22Rv1 (cell line): ENCODE measurements at regions not wholly inside any gene's neighbourhood (a gene's known extent, or its start where the extent isn't known, plus 50 kb on each side); places are given as distances from the start of the nearest gene placed in this dataset.

Experiments used
- H3K27ac ChIP-seq: fragments of 450-650 bp; 2 replicates; pipeline ENCODE4 v1.5.1; 2017
- ZFX ChIP-seq: fragments of 450-650 bp; IDR thresholded peaks from 2 replicates; pipeline ENCODE4 v1.6.1; 2017; ENCODE audit warnings: antibody characterized with exemption, borderline replicate concordance
- TF ChIP-seq, protein P1 (sequence below): fragments of 450-650 bp; IDR thresholded peaks from 2 replicates; pipeline ENCODE4 v1.5.1; 2017; ENCODE audit warnings: mild to moderate bottlenecking

GRCh38 chr11:104306862-104307474 lies 143.0 kb upstream of the PDGFD start:
- H3K27ac ChIP-seq: no peak overlapping the region
- no peak for TF ChIP-seq ZFX
- TF ChIP-seq, protein P1, sequence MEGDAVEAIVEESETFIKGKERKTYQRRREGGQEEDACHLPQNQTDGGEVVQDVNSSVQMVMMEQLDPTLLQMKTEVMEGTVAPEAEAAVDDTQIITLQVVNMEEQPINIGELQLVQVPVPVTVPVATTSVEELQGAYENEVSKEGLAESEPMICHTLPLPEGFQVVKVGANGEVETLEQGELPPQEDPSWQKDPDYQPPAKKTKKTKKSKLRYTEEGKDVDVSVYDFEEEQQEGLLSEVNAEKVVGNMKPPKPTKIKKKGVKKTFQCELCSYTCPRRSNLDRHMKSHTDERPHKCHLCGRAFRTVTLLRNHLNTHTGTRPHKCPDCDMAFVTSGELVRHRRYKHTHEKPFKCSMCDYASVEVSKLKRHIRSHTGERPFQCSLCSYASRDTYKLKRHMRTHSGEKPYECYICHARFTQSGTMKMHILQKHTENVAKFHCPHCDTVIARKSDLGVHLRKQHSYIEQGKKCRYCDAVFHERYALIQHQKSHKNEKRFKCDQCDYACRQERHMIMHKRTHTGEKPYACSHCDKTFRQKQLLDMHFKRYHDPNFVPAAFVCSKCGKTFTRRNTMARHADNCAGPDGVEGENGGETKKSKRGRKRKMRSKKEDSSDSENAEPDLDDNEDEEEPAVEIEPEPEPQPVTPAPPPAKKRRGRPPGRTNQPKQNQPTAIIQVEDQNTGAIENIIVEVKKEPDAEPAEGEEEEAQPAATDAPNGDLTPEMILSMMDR: no peak

DNA sequence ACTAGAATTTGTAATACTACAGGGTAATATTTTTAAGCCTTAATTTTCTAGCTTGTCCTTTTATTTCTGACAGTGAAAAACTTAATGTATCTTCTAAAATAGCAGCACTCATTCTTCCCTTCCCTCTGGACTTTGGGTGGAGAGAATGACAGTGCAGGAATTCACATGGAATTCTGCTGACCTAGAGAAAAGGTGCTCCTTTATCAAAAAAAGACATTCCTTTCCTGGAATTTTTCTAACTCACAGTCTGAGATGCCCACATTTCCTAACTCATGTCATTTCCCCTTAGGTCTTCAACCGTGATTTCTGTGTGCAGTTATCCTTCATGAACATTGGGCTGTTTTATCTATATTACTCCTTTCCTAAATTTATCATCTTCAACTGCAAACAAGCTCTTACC lies 137.8 kb upstream of the PDGFD start:
- H3K27ac ChIP-seq: no peak overlapping the region
- no peak for TF ChIP-seq ZFX
- TF ChIP-seq, protein P1: no peak

DNA sequence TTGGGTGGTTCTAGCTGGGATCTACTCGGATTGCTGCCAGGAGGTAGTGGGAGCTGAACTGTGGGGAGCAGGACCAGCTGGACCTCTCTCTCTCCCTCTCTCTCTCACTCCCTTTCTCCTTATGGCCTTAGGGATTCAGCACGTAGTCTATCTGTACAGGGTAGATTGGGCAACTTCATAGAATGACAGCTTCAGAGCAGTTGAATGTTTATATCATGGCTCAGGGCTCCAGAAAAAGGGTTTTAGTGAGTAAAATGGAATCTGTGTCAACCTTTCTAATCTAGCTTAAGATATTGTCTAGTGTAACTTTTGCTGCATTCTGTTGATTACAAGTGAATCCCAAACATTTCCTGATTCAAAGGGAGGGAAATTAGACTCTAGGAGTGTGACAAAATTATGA lies 127.7 kb upstream of the PDGFD start:
- no peak overlapping the region for H3K27ac ChIP-seq
- TF ChIP-seq ZFX: no peak
- TF ChIP-seq, protein P1: no peak

DNA sequence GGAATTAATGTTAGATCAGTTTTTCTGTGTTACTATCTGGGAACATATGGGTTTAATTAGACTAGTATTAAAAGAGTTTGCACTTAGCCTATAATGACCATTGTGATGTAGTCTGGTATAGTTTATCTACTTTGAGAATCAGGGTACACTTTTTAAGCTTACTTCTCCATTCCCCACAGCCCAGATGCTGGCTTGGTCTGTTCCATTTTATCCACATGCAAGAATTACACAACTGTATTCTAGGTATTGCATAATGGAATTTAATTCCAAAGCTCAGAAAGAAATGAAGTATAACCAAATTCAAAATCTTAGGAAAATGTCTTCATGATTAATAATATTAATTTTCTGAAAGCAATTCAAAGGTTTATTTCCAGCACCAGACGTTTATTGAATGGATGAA lies 122.2 kb upstream of the PDGFD start:
- no peak overlapping the region for H3K27ac ChIP-seq
- TF ChIP-seq, protein P1: no peak
- TF ChIP-seq ZFX: no peak

DNA sequence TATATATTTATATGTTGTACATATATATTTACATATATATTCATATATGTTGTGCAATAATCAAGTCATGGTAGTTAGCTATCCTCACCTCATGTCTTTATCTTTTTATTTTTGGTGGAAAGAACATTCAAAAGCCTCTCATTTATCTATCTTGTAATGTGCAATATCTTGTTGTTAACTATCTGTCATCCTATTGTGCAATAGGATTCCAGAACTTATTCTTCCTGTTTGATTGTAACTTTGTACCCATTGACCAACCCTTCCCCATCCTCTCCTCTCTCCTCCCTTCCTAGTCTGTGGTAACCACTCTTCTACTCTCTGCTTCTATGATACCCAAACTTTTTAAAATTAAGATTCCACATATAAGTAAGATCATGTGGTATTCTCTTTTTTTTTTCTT lies 115.6 kb upstream of the PDGFD start:
- no peak overlapping the region for H3K27ac ChIP-seq
- no peak for TF ChIP-seq ZFX
- TF ChIP-seq, protein P1: no peak

DNA sequence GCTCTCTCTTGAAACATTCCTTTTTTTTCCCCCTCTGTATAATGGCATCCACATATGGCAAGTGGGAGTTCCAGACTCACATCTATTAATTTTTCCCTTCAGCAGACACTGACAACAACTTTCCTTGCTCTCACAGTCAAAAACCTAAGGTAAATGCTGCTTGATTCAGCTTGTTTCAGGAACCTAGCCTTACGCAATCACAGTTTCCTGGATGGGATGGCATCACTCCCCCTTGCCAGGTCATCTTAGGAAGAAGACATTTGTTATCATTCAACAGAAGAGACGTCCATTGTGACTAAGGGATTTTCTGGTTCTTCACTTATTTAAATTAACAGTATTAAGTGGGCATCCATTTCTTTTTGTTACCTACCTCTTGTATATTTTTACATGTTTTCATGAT lies 112.0 kb upstream of the PDGFD start:
- no peak overlapping the region for H3K27ac ChIP-seq
- TF ChIP-seq, protein P1: no peak
- TF ChIP-seq ZFX: no peak

GRCh38 chr11:104260456-104260855 lies 96.5 kb upstream of the PDGFD start:
- H3K27ac ChIP-seq: no peak overlapping the region
- TF ChIP-seq, protein P1: no peak
- no peak for TF ChIP-seq ZFX
